Fibroblast of skin of right biceps (primary cell): ENCODE measurements at regions not wholly inside any gene's neighbourhood (a gene's known extent, or its start where the extent isn't known, plus 50 kb on each side); places are given as distances from the start of the nearest gene placed in this dataset.
A peak's percentile ranks its signal among the peaks of the same experiment; 100 is the strongest.
"Not testable (repeated sequence)": the region's sequence is repeated elsewhere in the genome, so short reads cannot be mapped to it uniquely, and the experiment has no call there.

ENCODE experiments used
- DNase-seq: peaks from one replicate; pipeline ENCODE4 v3.0.0-alpha.2; 2013

DNA sequence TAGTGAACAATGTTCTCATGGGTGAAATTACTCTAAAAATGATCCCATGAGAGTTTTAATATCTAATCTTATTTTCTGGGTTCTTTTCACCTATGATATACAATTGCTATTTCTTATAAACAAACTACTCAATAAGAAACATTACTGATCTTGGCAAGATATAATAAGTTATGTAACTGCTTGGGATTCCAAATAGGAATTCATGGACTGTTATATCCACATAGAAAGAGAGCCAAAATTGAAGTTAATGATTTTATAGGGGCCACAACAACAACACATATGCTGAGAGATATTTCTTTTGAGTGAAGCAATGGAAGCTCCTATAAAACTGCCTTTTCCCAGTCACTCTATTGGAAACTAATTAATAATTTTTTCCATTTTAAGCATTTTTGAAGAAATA, 90.4 kb upstream of the TLL1 start:
- DNase-seq = no peak

GRCh38 chr4:165783626-165784025, 89.4 kb upstream of the TLL1 start:
- DNase-seq = no peak

GRCh38 chr4:165784672-165785071, 88.4 kb upstream of the TLL1 start:
- DNase-seq = no peak

DNA sequence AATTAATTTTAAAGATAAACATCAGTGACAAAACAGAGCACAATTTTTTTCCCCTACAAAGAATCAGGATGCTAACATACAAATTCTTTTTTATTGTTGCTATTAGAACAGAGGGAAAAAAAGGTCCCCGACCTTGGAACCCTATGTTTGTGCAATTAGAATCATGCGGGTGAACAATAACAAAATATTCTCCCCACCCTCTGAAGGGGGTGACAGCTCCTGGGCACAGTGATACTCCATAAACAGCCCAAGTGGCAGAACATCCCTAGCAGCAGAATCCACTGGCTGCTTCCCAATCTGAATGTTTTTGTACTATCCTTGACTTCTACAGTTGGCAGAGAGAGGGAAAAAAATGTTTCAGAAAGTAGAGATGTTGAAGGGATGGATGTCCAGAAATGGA, 87.7 kb upstream of the TLL1 start:
- DNase-seq = no peak

DNA sequence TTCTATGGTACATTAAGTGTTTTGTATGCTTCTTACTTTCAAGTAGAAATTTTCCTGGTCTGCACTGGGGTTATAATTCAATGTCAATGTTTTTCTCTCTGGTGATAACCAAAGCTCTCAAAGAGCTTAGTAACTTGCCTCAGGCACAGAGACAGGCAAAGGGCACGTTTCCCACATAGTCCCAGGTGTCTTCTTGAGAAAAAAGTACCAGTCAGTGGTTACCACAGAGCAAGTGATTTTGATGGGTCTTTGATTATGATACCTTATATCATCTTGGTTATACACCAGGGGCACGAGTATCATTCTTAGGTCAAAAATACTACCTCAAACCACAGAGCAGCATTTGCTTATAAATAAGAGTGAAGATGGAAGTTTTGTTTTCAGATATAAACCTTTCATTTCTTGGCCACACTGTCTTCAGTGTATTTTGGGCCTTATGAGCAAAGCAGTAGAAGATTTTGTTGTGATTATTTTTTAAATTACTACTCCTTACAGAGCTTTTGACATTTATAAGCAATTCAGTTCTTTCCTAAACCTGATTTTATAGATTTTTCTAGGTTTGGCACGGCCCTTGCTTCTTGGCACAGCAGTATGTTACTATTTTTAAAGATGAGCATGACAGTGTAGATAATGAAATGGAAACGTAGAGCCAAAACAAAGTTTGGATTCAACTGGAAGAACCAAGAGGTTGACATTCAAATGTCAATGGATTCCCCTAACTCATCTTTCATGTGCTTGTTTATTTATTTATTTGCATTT, 85.3 kb upstream of the TLL1 start:
- DNase-seq = no peak

- no peak for DNase-seq
Measured at GRCh38 chr4:165788686-165789463, 84.2 kb upstream of the TLL1 start.

- no peak for DNase-seq
Measured at GRCh38 chr4:165793236-165793635, 79.8 kb upstream of the TLL1 start.

- DNase-seq = no peak
Measured at GRCh38 chr4:165794834-165795233, 78.2 kb upstream of the TLL1 start.

DNA sequence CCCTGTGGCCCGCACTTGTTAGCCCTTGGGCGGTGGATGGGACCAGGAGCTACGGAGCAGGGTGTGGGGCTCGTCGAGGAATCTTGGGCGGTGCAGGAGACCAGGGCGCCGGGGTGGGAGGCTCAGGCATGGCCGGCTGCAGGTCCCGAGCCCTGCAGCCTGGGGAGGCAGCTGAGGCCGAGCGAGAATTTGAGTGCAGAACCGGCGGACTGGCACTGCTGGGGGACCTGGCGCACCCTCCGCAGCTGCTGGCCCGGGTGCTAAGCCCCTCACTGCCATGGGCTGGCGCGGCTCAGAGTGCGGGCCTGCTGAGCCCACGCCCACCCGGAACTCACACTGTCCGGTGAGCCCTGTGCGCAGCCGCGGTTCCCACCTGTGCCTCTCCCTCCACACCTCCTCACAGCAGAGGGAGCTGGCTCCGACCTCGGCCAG, 73.6 kb upstream of the TLL1 start:
- no peak for DNase-seq

DNA sequence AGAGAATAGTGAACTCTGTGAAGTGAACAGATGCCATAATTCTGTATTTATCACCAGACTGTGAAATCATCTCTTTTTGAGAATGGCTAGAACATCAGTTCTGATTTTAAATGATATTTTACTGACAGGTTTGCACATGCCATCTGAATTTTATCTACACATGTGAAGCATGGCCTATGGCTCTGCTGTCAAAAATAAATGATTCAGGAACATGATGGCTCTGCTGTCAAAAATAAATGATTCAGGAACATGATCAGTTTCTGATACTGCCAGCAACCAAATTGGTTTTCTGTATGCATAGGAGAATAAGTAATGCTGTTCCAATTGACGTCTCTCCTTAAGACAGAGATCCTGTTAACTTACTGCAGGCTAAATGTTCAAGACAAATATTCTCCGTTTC, 70.6 kb upstream of the TLL1 start:
- no peak for DNase-seq

DNA sequence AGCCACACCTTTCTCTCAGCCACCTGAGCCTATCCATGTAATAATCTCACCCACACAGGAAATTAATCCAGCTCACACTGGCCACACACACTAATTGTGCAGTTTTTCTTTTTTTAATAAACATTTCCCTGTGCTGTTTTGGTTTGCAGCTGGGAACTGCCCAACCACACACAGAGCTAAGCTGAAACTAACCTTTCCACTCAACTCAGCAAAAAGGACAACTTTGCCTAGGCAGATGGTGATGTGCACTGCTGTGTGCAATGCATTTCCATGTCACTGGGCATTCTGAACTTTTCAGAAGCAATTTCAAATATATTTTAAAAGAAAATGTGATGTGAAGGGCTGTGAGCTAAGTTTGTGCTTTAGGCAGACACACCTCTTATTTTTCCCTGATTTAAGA, 70.0 kb upstream of the TLL1 start:
- no peak for DNase-seq

DNA sequence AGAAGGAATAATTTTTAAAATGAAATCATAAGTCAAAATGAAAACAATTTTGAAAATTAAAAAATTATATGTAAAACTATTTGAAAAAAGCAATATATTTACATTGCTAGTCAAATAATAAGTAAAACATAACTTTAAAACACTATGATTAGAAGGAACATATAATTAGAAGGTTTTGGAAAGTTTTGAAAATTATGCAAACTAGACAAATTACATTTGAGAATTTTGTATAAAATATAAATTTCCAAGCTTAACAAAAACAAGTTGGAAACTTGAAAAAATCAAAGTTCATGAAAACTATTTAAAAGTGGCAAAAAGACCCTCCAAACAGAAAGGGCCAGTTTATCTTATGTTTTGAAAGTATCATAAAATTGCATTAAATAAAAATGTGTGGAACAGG, 67.6 kb upstream of the TLL1 start:
- DNase-seq = no peak

- DNase-seq = no peak
Measured at GRCh38 chr4:165806613-165807012, 66.4 kb upstream of the TLL1 start.

GRCh38 chr4:165810726-165811125, 62.3 kb upstream of the TLL1 start:
- peak; percentile 56 for DNase-seq

DNA sequence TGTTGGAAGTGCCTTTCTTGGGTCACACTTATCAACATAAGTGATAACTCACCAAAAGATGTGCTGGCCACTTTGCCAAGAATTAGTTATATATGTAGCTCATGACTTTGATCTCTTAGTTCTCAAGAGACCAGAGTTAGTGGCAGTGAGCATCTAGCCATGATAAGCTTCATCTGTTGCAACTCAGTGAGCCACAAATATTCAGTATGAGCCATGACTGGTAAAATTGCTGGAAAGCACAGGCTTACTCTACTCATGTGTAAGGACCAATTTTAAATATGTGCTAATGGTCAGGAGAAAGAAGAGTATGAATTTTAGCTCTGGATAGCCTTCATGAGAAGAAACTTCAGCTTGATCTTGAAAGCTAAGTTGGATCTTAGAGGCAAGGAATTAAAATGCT, 59.4 kb upstream of the TLL1 start:
- DNase-seq = peak; percentile 5

- DNase-seq = peak; percentile 35
Measured at GRCh38 chr4:165814256-165815020, 58.6 kb upstream of the TLL1 start.

DNA sequence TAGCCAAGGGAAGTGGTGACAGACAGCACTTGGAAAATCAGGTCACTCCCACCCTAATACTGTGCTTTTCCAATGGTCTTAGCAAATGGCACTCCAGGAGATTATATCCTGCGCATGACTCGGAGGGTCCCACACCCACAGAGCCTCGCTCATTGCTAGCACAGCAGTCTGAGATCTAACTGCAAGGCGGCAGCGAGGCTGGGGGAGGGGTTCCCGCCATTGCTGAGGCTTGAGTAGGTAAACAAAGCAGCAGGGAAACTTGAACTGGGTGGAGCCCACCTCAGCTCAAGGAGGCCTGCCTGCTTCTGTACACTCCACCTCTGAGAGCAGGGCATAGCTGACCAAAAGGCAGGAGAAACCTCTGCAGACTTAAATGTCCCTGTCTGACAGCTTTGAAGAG, 53.9 kb upstream of the TLL1 start:
- not testable (repeated sequence) for DNase-seq
